GM18867 (cell line): ENCODE measurements at regions not wholly inside any gene's neighbourhood (a gene's known extent, or its start where the extent isn't known, plus 50 kb on each side); places are given as distances from the start of the nearest gene placed in this dataset.
"Not testable (repeated sequence)": the region's sequence is repeated elsewhere in the genome, so short reads cannot be mapped to it uniquely, and the experiment has no call there.

Experiments
- ATAC-seq: cut with Tn5 transposase; IDR thresholded peaks from one replicate; pipeline ENCODE4 v1.9.1; 2021; ENCODE audit warnings: mild to moderate bottlenecking, moderate library complexity; ENCODE audit not compliant: unreplicated experiment

DNA sequence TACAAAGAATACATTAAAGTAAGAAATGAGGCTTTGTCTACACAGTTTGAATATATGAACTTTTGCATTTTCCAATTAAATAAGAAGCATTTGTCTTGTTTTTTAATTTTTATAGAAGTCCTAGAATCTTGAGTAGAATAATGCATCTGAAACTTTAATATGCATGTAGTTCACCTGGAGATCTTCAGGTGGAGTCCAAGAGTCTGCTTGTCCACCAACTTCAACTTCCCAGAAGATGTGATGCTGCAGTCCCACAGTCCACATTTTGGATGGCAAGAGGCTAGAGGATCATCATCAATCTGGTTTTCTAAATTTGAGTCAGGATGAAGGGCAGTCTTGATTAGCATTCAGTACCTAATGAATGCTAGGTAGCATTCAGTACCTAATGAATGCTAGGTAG is 357.6 kb upstream of the SOX2 start:
- ATAC-seq: no peak

DNA sequence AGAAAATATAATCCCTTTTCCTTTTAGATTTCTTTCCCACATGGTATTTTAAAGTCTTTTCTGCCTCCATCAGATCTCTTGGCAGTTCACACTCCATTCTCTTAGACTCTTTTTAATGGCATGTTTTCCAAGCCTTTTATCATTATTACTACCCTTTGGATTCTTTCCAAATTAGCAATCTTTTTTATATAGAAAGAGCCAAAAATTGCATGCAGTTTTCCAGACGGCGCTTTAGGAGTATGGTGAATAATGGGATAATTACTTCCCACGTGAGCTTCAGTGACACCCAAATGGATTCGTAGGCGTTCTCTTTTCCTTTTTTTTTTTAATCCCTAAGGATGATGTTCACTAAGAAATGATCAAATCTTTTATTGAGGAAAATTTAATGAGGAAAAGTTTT is 354.8 kb upstream of the DNAJC19 start:
- no peak for ATAC-seq

DNA sequence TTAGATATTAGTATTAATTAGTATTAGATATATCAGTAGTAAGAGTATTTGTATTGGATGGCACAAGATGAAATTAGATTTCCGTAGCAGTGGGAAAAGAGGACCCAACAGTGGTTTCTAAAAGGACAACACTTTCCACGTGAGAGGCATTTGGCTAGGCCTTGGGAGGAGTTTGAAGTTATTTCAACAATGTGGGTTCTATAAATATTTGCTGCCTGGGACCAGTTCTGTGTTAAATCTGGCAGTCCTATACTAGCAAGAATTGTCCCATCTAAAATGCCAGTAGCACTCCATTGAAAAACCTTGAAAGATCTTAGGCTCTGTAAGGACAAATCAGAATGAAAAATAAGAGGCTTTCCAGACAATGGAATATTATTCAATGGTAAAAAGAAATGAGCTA is 347.1 kb upstream of the DNAJC19 start:
- ATAC-seq: no peak

DNA sequence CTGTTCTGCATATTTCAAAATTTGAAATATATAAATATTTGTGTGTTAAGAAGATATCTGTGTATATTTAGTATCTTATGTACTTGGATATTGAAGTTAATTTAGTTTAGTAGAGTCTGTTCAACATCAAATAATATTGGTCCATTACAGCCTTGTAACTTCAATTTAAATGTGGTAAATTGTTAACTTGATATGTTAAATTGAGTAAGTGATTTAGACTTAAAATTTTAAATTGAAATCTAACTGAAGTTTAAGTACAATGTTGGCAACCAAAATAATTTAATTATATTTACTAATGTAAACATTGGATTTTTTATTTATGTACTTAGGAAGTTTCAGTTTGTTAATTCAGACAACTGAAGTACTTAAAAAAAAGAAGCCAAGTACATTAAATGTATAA is 343.9 kb upstream of the DNAJC19 start:
- no peak for ATAC-seq

DNA sequence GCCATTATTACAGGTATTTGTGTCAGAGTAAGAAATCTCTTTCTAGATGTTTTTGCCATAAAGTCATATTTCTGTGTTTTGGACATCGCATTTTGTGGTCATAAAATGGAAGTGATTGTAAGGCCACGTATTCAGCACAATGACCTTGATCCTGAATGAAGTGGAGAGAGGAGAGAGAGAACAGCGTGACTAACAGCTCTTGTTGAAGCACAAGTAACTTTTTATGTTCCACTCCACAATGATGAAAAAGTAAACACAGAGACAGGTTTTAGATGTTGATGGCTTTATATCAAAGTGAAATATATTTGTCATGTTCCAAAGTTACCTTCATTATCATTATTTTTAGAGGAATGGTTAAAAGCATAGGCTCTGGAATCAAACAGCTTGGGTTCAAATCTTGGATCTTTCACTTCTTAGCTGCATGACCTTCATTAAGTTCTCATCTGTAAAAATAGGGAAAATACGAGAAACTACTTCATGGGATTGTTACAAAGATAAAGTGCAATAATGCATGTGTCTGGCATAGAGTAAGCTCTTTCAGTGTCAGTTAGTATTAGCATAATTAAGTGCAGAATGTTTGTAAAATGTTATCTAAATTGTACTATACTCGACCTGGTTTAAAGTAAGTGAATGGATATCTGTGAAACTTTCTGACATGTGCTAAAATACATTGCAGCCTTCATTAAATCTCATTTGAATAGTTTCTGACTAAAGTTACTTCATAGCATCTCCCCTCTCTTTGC is 341.5 kb upstream of the DNAJC19 start:
- no peak for ATAC-seq

DNA sequence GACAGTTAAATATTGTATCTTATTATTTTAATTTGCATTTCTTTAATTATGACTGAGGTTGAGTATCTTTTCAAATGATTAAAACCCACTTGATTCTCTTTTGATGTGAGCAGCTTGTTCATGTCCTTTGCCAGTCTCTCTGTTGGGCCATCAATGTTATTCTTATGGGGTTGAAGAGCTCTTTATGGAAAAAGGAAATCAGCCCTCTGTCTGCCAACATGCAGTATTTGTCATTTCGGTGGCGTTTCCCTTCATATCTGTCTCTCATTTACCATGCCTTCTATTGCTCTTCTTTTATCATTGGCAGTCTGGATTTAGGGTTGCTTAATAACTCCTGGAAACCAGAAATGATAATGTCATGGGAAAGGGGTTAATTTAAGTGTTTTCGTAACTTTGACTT is 340.7 kb upstream of the DNAJC19 start:
- no peak for ATAC-seq

DNA sequence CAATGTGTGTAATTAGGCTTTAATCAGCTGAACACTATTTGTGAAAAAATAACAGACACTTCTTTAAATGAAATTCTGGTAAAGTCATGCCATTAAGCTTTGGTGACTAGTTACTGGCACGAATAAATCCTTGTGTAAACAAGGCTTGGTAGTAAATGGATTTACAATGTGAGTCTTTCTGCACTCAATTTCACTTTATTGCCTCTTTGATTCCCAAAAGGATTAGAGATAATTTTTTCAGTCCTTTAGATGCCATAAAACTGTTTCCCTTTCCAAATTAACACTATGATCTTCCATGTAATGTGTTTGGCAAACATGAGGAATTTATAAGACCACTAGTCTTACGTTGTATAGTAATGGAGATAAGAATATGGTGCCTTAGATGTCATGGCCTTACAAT is 339.5 kb upstream of the DNAJC19 start:
- ATAC-seq: no peak

DNA sequence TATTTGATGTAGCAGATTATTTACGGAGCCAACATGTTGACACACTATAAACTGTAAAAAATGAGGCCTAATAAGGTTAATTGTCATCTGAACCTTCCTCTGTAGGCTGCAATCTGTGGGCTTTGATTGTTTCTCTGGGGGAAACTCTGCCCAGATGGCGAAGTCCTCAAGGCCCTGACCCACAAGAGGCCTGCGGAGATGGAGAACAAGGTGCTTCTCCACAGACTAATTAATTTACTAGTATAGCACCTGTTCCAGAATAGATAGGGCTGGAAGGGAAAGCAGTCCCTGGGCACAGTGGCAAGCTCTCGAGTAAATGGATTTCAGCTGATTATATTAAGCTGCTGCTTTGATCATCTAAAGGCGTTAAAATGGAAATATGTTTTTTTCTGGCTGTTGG is 338.8 kb upstream of the DNAJC19 start:
- ATAC-seq: no peak

DNA sequence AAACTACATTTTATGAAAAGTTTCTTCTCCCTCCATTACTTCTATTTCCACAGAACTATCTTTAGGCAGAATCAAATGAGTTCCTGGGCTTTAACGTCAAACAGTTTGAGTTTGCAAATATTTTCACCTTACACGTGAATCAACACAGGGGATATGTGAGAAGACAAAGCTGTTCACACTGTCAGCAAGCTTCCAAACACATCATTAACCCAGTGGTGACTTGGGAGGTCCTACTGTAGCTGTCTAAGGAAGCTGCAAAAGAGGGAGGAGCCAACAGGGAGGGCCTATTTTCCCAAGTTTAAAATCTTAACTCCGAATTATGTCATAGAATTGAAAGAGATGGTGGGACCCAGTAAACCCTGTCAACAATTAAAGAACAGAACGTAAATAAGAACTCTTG is 337.8 kb upstream of the DNAJC19 start:
- no peak for ATAC-seq

DNA sequence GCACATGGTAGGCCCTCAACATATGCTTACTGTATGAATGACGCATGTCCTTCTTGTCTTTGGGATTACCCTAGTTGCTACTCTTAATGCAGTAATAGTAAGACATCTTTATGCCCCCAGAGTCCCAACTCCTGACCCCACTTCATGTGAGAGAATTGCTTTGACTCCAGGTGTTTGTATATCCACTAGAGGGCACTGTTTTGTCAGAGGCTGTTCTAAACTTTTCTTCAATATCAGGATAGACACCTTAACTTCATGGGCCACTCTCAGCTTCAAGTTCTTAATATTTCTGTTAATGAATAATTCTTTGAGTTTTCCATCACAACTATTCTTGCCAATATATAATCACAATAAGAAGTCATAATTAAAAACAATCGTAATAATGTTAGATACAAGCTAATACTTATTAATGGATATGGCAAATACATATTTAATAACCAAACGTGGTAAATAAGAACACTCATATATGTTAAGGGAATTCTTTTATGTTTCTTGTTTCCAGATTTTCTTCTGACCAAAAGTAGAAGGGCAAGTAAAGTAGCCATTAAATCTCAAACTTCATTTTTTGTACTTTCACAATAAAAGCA is 337.2 kb upstream of the DNAJC19 start:
- ATAC-seq: peak; percentile 81

DNA sequence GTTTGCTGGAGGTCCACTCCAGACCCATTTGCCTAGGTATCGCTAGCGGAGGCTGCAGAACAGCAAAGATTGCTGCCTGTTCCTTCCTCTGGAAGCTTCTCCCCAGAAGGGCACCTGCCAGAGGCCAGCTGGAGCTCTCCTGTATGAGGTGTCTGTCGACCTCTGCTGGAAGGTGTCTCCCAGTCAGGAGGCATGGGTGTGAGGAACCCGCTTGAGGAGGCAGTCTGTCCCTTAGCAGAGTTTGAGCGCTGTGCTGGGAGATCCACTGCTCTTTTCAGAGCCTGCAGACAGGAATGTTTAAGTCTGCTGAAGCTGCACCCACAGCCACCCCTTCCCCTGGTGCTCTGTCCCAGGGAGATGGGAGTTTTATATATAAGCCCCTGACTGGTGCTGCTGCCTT is 335.0 kb upstream of the DNAJC19 start:
- ATAC-seq: not testable (repeated sequence)

DNA sequence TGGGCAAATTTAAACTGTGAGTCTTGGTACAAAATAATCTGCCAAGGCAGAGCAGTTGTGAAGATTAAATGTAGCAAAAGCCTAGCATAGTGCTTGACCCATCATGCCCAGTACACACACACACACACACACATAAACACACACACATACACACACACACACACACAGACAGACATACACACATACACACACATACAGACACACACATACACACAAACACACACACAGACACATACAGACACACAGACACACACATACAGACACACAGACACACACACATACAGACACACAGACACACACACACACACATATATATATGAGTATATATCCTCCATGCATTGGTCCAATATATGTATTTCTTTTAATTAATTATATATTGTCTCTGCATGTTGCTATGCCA is 328.8 kb upstream of the DNAJC19 start:
- ATAC-seq: no peak

DNA sequence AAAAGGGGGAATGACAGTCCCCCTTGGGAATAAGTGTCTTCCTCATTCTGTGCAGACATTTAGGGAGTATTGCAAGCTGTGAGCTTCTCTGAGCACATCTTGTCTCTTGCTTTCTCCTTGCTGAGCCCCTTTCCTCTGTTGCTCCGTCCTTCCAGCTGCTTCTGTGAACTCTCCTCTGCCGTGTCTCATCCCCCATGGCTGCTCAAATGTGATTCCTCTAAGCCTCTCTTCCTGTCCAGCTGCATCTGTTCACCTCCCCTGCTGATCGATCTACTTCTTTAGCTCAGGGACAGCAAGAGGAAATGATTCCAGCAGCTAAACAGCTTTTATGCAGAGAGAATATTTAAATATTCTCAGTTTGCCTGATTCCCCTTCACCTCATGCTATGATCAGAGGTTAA is 328.0 kb upstream of the DNAJC19 start:
- no peak for ATAC-seq

DNA sequence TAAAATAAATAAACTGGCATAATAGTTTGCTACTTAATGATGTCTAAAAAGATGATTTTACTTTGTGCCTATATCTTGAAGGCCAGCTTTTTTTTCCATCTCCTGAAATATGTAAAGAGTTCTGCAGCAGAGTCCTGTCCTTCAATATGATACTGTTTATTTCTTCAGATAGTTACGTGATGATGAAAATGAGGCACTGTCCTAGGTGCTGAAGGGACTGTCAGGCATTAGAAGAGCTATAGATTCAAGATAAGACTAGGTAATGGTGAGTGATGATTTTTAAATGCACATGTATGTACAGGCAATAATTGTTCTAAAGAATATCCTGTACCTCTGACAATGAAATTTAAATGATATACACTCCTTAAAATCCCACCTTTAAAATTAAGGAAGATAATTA is 326.9 kb upstream of the DNAJC19 start:
- ATAC-seq: no peak

DNA sequence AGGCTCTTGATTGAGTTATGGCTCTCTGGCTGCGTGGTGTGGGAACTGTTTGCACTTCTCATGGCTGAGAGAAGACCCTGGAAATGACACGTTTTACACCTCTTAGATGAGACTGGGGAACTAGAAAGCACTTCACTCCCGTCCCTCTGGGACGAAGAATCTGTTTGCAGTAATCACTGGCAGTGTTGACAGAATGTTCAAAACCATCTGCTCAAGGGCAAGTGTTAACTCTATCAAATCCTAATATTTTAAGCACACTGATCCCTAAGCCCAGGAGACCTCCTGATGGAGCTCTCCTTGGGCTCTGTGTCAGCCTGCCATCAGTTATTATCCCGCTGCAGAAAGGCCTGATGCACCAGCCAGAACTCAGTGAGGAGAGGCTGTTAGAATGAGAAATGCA is 323.8 kb upstream of the DNAJC19 start:
- ATAC-seq: no peak

DNA sequence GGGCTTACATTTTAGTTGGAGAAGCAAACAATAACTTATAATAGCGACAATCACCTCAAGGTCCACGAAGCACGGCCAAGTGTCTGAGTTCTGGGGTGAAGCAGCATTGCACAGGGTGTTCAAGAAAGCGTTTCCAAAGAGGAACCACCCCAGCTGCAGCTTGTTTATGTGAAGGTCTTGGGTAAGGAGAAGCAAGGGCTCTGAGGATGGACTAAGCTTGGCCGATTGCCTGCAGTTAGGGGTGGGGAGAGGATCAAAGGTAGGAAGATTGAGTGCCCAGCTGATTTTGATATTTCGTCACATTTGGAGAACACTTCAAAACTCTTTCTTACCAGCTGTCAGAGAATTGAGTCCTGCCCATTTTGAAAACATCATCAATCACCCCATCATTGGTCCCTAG is 321.6 kb upstream of the DNAJC19 start:
- ATAC-seq: no peak

DNA sequence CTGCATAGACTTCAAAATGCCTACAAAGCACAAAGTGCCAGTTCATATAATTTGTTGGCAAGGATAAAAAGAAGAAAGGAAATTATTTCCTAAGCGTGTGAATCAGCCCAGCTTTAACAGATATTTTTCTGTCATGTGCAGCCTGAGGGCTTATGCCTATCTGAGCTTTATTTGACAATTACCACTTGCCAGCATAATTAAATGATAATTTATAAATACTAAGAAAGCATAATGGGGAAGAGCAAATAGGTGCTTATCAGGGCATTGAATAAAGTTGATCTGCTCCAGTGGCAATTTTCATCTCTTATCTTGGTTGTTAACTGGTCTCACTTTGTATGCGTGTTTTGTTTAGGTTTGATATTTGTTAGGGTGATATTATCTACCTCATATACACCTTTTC is 313.4 kb upstream of the DNAJC19 start:
- ATAC-seq: no peak

DNA sequence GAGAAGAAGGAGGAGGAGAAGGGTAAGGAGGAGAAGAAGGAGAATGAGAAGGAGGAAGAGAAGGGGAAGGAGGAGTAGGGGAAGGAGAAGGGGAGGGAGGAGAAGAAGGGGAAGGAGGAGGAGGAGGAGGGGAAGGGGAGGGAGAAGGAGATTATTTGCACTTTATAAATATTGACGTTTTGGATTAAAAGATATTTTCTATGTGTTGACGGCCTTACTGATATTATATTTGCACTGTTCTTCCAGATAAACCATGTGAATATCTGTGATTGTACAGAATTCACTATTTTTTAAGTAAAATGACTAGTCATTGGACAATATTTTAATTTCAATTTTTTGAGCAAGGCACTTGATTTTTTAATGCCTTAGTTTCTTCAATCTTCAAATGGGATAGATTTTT is 310.5 kb upstream of the DNAJC19 start:
- no peak for ATAC-seq

DNA sequence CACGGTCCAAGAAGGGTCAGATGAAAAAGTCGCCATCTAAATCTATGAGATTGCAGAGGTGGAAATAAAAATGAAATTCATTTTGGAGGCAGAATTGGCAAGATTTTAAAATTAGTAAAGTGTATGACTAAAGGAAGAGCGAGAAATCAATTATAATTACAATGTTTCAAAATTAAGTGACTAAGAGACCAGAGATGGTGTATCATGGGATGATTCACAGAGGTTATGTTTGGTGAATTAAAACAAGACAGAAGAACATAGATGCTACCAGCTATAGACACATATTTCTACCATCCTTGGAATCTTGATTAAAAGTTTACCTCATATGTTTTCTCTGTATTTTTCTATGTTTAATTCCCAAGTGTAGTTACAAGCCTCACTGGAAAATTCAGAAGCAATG is 308.9 kb upstream of the DNAJC19 start:
- ATAC-seq: no peak

DNA sequence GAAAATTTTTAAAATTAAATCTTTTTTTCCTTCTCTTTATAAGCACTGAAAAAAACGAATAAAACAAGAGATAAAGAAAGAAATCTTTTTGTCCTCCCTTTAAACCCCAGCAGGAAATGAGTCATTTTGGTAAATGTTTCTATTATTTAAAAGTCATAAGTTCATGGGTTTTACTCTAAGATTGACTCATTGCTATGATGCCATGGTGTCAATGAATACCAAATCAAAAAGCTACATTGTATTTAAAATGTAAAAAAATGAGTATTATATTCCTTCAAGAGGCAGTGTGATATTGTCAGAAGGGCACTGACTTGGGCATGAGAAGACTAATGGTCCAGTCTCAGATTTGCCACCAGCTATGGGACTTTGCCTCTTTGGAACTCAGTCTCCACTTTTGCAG is 303.4 kb upstream of the DNAJC19 start:
- ATAC-seq: peak; percentile 84

DNA sequence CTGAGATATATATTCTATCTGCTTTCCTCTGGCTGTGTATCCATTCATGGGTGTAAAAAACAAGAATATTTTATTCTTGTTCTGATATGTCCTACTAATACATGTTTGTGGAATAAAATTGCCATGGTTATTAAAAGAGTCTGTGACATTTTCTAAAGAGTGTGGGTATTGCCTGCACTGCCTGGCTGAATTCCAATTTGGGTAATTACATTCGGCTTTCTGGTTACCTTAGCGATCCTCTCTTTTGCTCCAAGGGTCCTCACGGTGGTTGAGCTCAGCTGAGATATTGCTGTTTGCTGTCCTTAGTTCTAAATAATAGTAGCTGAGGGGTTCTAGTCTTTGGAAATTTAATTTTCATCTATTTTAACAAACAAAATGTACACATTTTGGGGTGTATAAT is 301.4 kb upstream of the DNAJC19 start:
- ATAC-seq: no peak

DNA sequence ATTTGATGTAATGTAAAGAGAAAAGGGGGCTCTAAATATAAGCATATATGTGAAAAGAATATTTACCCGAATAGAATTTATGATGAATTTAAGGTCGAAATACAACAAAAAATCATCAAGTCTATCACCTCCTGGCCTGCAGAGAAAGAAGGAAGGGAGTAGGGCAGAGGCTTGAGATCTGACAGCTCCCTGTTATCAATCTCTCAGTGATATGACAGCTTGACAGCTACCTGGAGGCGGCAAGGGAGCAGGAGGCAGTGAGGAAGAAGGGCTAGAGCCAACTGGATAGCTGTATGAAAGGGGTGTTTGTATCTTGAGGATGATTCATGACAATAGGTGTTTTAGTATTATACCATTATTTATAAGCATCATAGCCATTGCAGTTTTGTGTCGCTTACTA is 299.8 kb upstream of the DNAJC19 start:
- no peak for ATAC-seq

DNA sequence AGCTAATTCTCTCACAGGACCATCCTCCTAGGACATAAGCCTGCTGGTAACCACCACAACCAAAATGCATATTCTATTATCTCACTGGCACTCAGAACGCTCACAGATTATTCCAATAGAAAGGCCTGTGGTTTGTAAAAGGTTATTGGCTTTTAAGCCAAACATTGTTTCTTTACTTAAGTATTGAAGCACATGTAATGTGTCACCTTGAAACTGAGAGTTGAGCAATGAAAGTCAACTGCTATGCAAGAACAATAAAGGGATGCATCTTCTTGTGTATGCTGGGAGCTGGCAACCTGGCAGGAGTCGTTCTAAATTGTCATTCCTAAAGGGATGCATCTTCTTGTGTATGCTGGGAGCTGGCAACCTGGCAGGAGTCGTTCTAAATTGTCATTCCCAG is 298.6 kb upstream of the DNAJC19 start:
- ATAC-seq: no peak
